ENCODE measurements at regions not wholly inside any gene's neighbourhood (a gene's known extent, or its start where the extent isn't known, plus 50 kb on each side); places are given as distances from the start of the nearest gene placed in this dataset.
A peak's percentile ranks its signal among the peaks of the same experiment; 100 is the strongest.

DNA sequence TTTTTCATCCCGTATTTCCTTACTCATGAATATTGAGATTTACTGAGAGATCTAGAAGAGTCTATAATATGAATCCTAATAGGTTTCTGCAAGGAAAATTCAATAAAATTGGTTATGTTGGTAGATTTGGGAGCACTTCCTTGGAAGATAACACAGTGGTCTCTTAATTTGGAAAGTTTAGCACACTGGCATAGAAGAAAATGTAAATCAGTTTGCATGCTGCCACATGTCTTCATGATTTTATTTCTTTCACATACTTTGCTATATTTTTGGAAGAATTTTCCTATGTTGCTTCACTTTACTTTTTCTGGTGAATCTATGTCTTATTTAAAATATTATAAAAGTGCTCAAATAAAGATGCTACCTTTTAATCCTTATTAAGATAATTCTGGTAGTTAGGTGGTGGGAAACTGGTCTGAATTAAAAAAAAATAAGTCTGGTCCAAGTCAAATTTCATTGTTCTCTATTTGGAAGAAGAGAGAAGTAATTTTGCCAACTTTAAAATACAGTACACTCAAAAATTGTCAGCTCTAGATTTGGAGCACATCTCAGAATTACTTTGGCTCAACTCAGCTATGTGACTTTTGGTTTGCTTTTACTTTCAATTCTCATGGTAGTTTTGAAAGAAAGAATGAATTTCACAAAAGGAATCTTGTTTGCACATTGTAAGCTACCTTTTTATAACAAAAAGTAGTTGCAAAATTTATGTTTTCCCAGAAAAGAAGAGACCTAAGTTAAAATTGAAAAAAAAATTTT is 197.3 kb downstream of the CENPW start:
- no peak for DNase-seq
- no peaks in the 10 kb centered on the region for H3K4me1 ChIP-seq
- no peak overlapping the region for H3K27ac ChIP-seq
- no peaks in the 10 kb centered on the region for H3K36me3 ChIP-seq
- no peaks in the 10 kb centered on the region for H3K27me3 ChIP-seq
- H3K4me3 ChIP-seq = no peak overlapping the region
- H3K9me3 ChIP-seq = no peaks in the 10 kb centered on the region
- TF ChIP-seq, protein P1, sequence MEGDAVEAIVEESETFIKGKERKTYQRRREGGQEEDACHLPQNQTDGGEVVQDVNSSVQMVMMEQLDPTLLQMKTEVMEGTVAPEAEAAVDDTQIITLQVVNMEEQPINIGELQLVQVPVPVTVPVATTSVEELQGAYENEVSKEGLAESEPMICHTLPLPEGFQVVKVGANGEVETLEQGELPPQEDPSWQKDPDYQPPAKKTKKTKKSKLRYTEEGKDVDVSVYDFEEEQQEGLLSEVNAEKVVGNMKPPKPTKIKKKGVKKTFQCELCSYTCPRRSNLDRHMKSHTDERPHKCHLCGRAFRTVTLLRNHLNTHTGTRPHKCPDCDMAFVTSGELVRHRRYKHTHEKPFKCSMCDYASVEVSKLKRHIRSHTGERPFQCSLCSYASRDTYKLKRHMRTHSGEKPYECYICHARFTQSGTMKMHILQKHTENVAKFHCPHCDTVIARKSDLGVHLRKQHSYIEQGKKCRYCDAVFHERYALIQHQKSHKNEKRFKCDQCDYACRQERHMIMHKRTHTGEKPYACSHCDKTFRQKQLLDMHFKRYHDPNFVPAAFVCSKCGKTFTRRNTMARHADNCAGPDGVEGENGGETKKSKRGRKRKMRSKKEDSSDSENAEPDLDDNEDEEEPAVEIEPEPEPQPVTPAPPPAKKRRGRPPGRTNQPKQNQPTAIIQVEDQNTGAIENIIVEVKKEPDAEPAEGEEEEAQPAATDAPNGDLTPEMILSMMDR (IDR thresholded peaks at IDR 0.05) = no peak
- intact Hi-C loops (cut with DNase I; ENCODE audit: low total_unique reads) = no loop called here

DNA sequence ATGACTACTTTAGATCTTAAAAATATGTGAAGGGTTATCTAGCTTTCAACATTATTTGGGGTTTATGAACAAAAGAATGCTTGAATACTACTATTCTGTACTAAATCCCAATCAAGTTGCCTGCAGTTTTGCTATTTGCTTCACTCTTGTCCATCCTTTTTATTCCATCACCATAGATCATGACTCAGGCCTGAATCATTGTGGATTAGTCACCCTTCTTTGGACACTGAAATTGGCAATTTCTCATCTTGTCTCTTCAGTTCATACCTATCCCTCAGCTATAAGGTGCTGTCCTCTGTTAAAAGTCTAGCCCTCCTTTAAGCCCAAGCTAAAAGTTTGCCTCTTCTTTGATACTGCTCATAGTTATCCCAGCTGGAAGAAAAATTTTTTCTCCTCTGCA is 199.1 kb downstream of the CENPW start:
- H3K27ac ChIP-seq = no peak overlapping the region
- no peaks in the 10 kb centered on the region for H3K4me1 ChIP-seq
- DNase-seq = no peak
- no peaks in the 10 kb centered on the region for H3K9me3 ChIP-seq
- H3K4me3 ChIP-seq = no peak overlapping the region
- TF ChIP-seq POLR2A (IDR thresholded peaks at IDR 0.05) = no peak
- TF ChIP-seq, protein P1 (IDR thresholded peaks at IDR 0.05) = no peak
- H3K27me3 ChIP-seq = no peaks in the 10 kb centered on the region
- H3K36me3 ChIP-seq = no peaks in the 10 kb centered on the region
- intact Hi-C loops (cut with DNase I; ENCODE audit: low total_unique reads) = no loop called here

DNA sequence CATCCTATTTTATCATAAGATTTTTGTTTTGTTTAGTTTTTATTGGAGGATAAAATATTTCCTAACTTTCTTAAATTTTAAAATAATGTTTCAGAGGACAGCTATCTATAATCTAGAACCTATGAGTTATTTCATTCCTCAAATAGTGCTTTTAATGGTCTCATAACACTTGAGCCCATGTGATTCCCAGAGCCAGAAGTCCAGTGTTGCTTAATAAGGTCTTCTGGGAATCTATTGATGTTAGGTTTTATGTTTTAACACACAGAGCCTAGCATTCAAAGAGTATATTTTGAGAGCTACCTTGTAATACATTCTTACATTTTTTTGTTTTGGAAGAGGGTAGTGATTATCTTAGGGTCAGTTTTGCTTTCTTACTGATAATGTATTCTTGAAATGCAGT is 200.2 kb downstream of the CENPW start:
- Histone ChIP-seq H3K27me3 (no peaks in the 10 kb centered on the region), H3K4me3 (no peak overlapping the region), H3K4me1 (no peaks in the 10 kb centered on the region), H3K27ac (peak overlapping the region in 1 of 2 donors; percentile 35), H3K36me3 (no peaks in the 10 kb centered on the region), H3K9me3 (no peaks in the 10 kb centered on the region)
- DNase-seq = no peak
- TF ChIP-seq, protein P1 (IDR thresholded peaks at IDR 0.05) = no peak
- TF ChIP-seq POLR2A (IDR thresholded peaks at IDR 0.05) = no peak
- intact Hi-C loops (cut with DNase I; ENCODE audit: low total_unique reads) = no loop called here

DNA sequence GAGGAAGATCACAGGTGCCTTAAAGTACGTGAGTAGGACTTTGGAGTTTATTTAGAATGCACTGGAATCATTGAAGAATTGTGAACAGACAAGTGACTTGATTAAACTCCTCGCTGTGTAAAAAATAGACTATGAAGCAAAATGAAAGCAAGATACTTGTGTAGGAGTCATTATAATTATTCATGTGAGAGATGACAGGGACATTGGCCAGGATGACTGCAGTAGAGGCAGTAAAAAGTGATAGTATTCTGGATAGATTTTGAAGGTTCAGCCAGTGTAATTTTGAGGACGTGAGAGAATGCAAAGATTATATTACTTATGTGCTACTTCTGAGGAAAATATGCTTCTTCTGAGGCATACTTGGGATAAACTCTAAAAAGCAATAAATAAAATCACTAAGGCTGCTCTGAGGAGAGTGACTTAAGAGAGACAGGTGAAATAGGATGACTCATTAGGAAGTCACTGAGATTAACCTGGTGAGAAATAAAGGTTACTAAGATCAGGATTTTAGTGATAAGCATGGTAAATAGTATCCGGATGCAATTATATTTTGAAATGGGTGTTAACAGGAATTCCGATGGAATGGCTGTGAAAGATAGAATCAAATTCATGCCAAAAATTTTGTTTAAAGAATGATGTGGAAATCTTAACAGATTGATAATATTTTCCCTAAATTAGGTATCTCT is 202.0 kb downstream of the CENPW start:
- H3K9me3 ChIP-seq = no peaks in the 10 kb centered on the region
- DNase-seq = no peak
- no peaks in the 10 kb centered on the region for H3K27me3 ChIP-seq
- intact Hi-C loops (cut with DNase I; ENCODE audit: low total_unique reads) = no loop called here
- TF ChIP-seq POLR2A (IDR thresholded peaks at IDR 0.05) = no peak
- TF ChIP-seq, protein P1 (IDR thresholded peaks at IDR 0.05) = no peak
- peak overlapping the region; percentile 51 to 59 for H3K27ac ChIP-seq
- H3K4me3 ChIP-seq = no peak overlapping the region
- no peaks in the 10 kb centered on the region for H3K4me1 ChIP-seq
- no peaks in the 10 kb centered on the region for H3K36me3 ChIP-seq

DNA sequence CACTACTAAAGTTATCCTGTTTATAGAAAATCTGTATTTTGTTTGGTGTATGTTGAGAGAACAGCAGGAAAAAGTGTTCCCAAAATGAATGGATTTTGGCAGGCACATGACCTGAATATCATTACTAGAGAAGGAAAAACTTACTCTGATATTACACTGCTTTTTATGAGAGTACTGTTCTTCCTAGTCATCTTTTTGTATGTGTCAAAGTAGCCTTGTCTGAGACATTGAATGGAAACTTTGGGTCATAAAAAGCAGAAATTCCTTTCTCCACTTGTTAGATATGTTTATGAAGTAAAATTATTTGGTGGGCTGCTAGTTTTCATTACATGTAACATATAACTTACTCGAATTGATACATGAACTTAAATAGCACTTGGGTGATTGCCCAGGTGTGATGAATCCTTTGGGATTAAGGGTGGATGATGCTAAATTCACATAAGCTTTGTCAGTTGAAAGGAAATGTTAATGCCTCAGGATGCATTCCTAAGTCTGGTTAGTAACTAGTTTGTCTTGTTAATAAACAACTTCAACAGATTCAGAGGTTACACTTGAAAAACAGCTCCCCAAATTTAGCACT is 206.7 kb downstream of the CENPW start:
- intact Hi-C loops (cut with DNase I; ENCODE audit: low total_unique reads) = no loop called here
- H3K27me3 ChIP-seq = no peaks in the 10 kb centered on the region
- no peaks in the 10 kb centered on the region for H3K4me1 ChIP-seq
- no peaks in the 10 kb centered on the region for H3K36me3 ChIP-seq
- no peak overlapping the region for H3K4me3 ChIP-seq
- no peaks in the 10 kb centered on the region for H3K9me3 ChIP-seq
- H3K27ac ChIP-seq = peak overlapping the region; percentile 15 to 40
- no peak for DNase-seq
- TF ChIP-seq, protein P1 (IDR thresholded peaks at IDR 0.05) = no peak
- no peak for TF ChIP-seq POLR2A (IDR thresholded peaks at IDR 0.05)
